ENCODE measurements at regions not wholly inside any gene's neighbourhood (a gene's known extent, or its start where the extent isn't known, plus 50 kb on each side); places are given as distances from the start of the nearest gene placed in this dataset.

- DNase-seq: peak; percentile 3
These were observed 78.5 kb upstream of the BHLHE23 start for GRCh38 chr20:63085151-63085861.

GRCh38 chr20:63084563-63084927, 77.8 kb upstream of the BHLHE23 start:
- peak; percentile 6 for DNase-seq

GRCh38 chr20:63083831-63084562, 77.2 kb upstream of the BHLHE23 start:
- DNase-seq: peak; percentile 7

- DNase-seq: peak; percentile 8
These were observed 76.4 kb upstream of the BHLHE23 start for GRCh38 chr20:63082939-63083735.

- peak; percentile 29 for DNase-seq
These were observed 75.7 kb upstream of the BHLHE23 start for GRCh38 chr20:63082308-63082938.

- DNase-seq: no peak
These were observed 75.1 kb upstream of the BHLHE23 start for GRCh38 chr20:63081831-63082230.

GRCh38 chr20:63081351-63081750, 74.6 kb upstream of the BHLHE23 start:
- DNase-seq: peak; percentile 4

GRCh38 chr20:63080811-63081210, 74.0 kb upstream of the BHLHE23 start:
- DNase-seq: peak; percentile 2

GRCh38 chr20:63080411-63080810, 73.6 kb upstream of the BHLHE23 start:
- DNase-seq: peak; percentile 2

GRCh38 chr20:63079971-63080370, 73.2 kb upstream of the BHLHE23 start:
- DNase-seq: peak; percentile 1

GRCh38 chr20:63077705-63078104, 70.9 kb upstream of the BHLHE23 start:
- no peak for DNase-seq

- DNase-seq: no peak
These were observed 69.7 kb upstream of the BHLHE23 start for GRCh38 chr20:63076421-63076820.

GRCh38 chr20:63074631-63075030, 67.9 kb upstream of the BHLHE23 start:
- no peak for DNase-seq

GRCh38 chr20:63074182-63074581, 67.4 kb upstream of the BHLHE23 start:
- peak; percentile 1 for DNase-seq

GRCh38 chr20:63073738-63074065, 66.9 kb upstream of the BHLHE23 start:
- DNase-seq: no peak

GRCh38 chr20:63072991-63073737, 66.4 kb upstream of the BHLHE23 start:
- DNase-seq: peak; percentile 4

GRCh38 chr20:63072231-63072791, 65.5 kb upstream of the BHLHE23 start:
- peak; percentile 8 for DNase-seq

GRCh38 chr20:63071541-63072181, 64.9 kb upstream of the BHLHE23 start:
- DNase-seq: peak; percentile 45

GRCh38 chr20:63070771-63071540, 64.2 kb upstream of the BHLHE23 start:
- peak; percentile 8 for DNase-seq

- DNase-seq: no peak
These were observed 63.5 kb upstream of the BHLHE23 start for GRCh38 chr20:63070301-63070625.
